Uterus (tissue), 2 donors: ENCODE measurements at regions not wholly inside any gene's neighbourhood (a gene's known extent, or its start where the extent isn't known, plus 50 kb on each side); places are given as distances from the start of the nearest gene placed in this dataset.

ENCODE experiments used
- CTCF ChIP-seq, 4 experiments: fragments of 200-600 bp in 2 of 4; fragments of 450-650 bp in 2 of 4; sonication (generic) in 2 of 4; IDR thresholded peaks; one replicate each; pipeline ENCODE4 v1.5.1; 2016 to 2019; ENCODE audit warnings: antibody characterized with exemption in 4 of 4, mild to moderate bottlenecking in 2 of 4, moderate library complexity in 1 of 4
- POLR2A ChIP-seq, 2 donors: fragments of 450-650 bp; IDR thresholded peaks; one replicate each; pipeline ENCODE4 v1.6.1; 2016; ENCODE audit warnings: antibody characterized with exemption in 2 of 2, mild to moderate bottlenecking in 1 of 2, moderate library complexity in 1 of 2

- TF ChIP-seq CTCF (IDR thresholded peaks at IDR 0.05) (no peak), POLR2A (IDR thresholded peaks at IDR 0.05) (no peak)
These were observed 166.2 kb downstream of the FTCDNL1 start for GRCh38 chr2:199684832-199685231.
